GM18870 (cell line): ENCODE measurements at regions not wholly inside any gene's neighbourhood (a gene's known extent, or its start where the extent isn't known, plus 50 kb on each side); places are given as distances from the start of the nearest gene placed in this dataset.
A peak's percentile ranks its signal among the peaks of the same experiment; 100 is the strongest.

Experiments
- ATAC-seq: cut with Tn5 transposase; IDR thresholded peaks from one replicate; pipeline ENCODE4 v1.9.1; 2021; ENCODE audit warnings: moderate library complexity; ENCODE audit not compliant: unreplicated experiment

- no peak for ATAC-seq
Observed at GRCh38 chr1:184141361-184141880, 89.9 kb downstream of the TSEN15 start.

GRCh38 chr1:184143449-184143848 lies 91.9 kb downstream of the TSEN15 start:
- no peak for ATAC-seq

GRCh38 chr1:184145083-184145482 lies 93.6 kb downstream of the TSEN15 start:
- ATAC-seq, result no peak

GRCh38 chr1:184146202-184146601 lies 94.7 kb downstream of the TSEN15 start:
- ATAC-seq, result no peak

- no peak for ATAC-seq
Observed at GRCh38 chr1:184150776-184151531, 99.4 kb downstream of the TSEN15 start.

GRCh38 chr1:184152434-184152898 lies 100.9 kb downstream of the TSEN15 start:
- no peak for ATAC-seq

GRCh38 chr1:184152974-184153373 lies 101.4 kb downstream of the TSEN15 start:
- no peak for ATAC-seq

- no peak for ATAC-seq
Observed at GRCh38 chr1:184153731-184154130, 102.2 kb downstream of the TSEN15 start.

GRCh38 chr1:184156521-184157393 lies 105.2 kb downstream of the TSEN15 start:
- ATAC-seq, result no peak

GRCh38 chr1:184157394-184157742 lies 105.8 kb downstream of the TSEN15 start:
- no peak for ATAC-seq

- ATAC-seq, result no peak
Observed at GRCh38 chr1:184158896-184159681, 107.6 kb downstream of the TSEN15 start.

- no peak for ATAC-seq
Observed at GRCh38 chr1:184160236-184160635, 108.7 kb downstream of the TSEN15 start.

GRCh38 chr1:184161071-184161698 lies 109.7 kb downstream of the TSEN15 start:
- ATAC-seq, result no peak

- ATAC-seq, result no peak
Observed at GRCh38 chr1:184162281-184162680, 110.8 kb downstream of the TSEN15 start.

- peak; percentile 53 for ATAC-seq
Observed at GRCh38 chr1:184163674-184164465, 112.3 kb downstream of the TSEN15 start.

GRCh38 chr1:184164536-184164935 lies 113.0 kb downstream of the TSEN15 start:
- no peak for ATAC-seq

- ATAC-seq, result no peak
Observed at GRCh38 chr1:184166485-184166884, 115.0 kb downstream of the TSEN15 start.

- ATAC-seq, result no peak
Observed at GRCh38 chr1:184167352-184167751, 115.8 kb downstream of the TSEN15 start.

GRCh38 chr1:184170719-184171118 lies 119.2 kb downstream of the TSEN15 start:
- ATAC-seq, result no peak

- no peak for ATAC-seq
Observed at GRCh38 chr1:184176058-184176457, 124.5 kb downstream of the TSEN15 start.
